SK-N-SH treated with all-trans-retinoic acid at 6 μM for 48 hours (cell line): ENCODE measurements at regions not wholly inside any gene's neighbourhood (a gene's known extent, or its start where the extent isn't known, plus 50 kb on each side); places are given as distances from the start of the nearest gene placed in this dataset.

Experiments used
- ATAC-seq: fragments of 200-7000 bp; cut with Tn5 transposase; 3 replicates; pipeline ENCODE4 v1.9.1; 2020; ENCODE audit warnings: mild to moderate bottlenecking, moderate library complexity
- ARNTL ChIP-seq: fragments of 450-650 bp; formaldehyde crosslinking; IDR thresholded peaks from 2 replicates; pipeline ENCODE4 v1.5.0; 2020; ENCODE audit warnings: low read depth, mild to moderate bottlenecking, moderate library complexity, borderline replicate concordance
- BACH2 ChIP-seq: fragments of 250-450 bp; sonication (Bioruptor Pico); IDR thresholded peaks from 2 replicates; pipeline ENCODE4 v1.9.0; 2021; ENCODE audit warnings: mild to moderate bottlenecking, borderline replicate concordance
- CSDC2 ChIP-seq: fragments of 250-450 bp; sonication (Bioruptor Pico); IDR thresholded peaks from 2 replicates; pipeline ENCODE4 v1.5.0; 2020; ENCODE audit warnings: mild to moderate bottlenecking, moderate library complexity
- ESRRG ChIP-seq: fragments of 250-450 bp; sonication (Bioruptor Pico); IDR thresholded peaks from 2 replicates; pipeline ENCODE4 v1.6.1; 2021; ENCODE audit warnings: mild to moderate bottlenecking
- GLIS3 ChIP-seq: fragments of 250-450 bp; sonication (Bioruptor Pico); IDR thresholded peaks from 2 replicates; pipeline ENCODE4 v1.5.0; 2020; ENCODE audit warnings: mild to moderate bottlenecking, moderate library complexity
- ISL1 ChIP-seq: fragments of 250-450 bp; sonication (Bioruptor Pico); IDR thresholded peaks from 2 replicates; pipeline ENCODE4 v2.1.2; 2022; ENCODE audit warnings: mild to moderate bottlenecking, moderate library complexity
- PPARA ChIP-seq: fragments of 250-450 bp; sonication (Bioruptor Pico); IDR thresholded peaks from 2 replicates; pipeline ENCODE4 v1.5.0; 2020; ENCODE audit warnings: mild to moderate bottlenecking, borderline replicate concordance
- RARB ChIP-seq: fragments of 250-450 bp; sonication (Bioruptor Pico); IDR thresholded peaks from 2 replicates; pipeline ENCODE4 v1.8.0; 2021; ENCODE audit warnings: mild to moderate bottlenecking, moderate library complexity
- SNAI2 ChIP-seq: fragments of 250-450 bp; sonication (Bioruptor Pico); IDR thresholded peaks from 2 replicates; pipeline ENCODE4 v1.5.0; 2020; ENCODE audit warnings: mild to moderate bottlenecking, moderate library complexity
- TCF4 ChIP-seq: fragments of 250-450 bp; sonication (Bioruptor Pico); IDR thresholded peaks from 2 replicates; pipeline ENCODE4 v1.8.0; 2021; ENCODE audit warnings: mild to moderate bottlenecking, moderate library complexity, borderline replicate concordance
- TOX ChIP-seq: fragments of 250-450 bp; sonication (Bioruptor Pico); IDR thresholded peaks from 2 replicates; pipeline ENCODE4 v1.8.0; 2021; ENCODE audit warnings: mild to moderate bottlenecking, moderate library complexity, borderline replicate concordance
- ZC3H10 ChIP-seq: fragments of 250-450 bp; sonication (Bioruptor Pico); IDR thresholded peaks from 2 replicates; pipeline ENCODE4 v1.5.1; 2021; ENCODE audit warnings: mild to moderate bottlenecking, moderate library complexity
- ZFP3 ChIP-seq: fragments of 250-450 bp; sonication (Bioruptor Pico); IDR thresholded peaks from 2 replicates; pipeline ENCODE4 v1.5.0; 2020; ENCODE audit warnings: mild to moderate bottlenecking, moderate library complexity
- ZFP30 ChIP-seq: fragments of 450-650 bp; formaldehyde crosslinking; IDR thresholded peaks from 2 replicates; pipeline ENCODE4 v1.5.0; 2022; ENCODE audit warnings: mild to moderate bottlenecking, moderate library complexity
- ZNF565 ChIP-seq: fragments of 450-650 bp; formaldehyde crosslinking; conservative IDR thresholded peaks from 2 replicates; pipeline ENCODE4 v1.5.0; 2020; ENCODE audit warnings: low read depth, mild to moderate bottlenecking, moderate library complexity
- ZNF70 ChIP-seq: fragments of 450-650 bp; formaldehyde crosslinking; IDR thresholded peaks from 2 replicates; pipeline ENCODE4 v1.5.0; 2020; ENCODE audit warnings: mild to moderate bottlenecking, moderate library complexity
- ZNF8 ChIP-seq: fragments of 450-650 bp; formaldehyde crosslinking; IDR thresholded peaks from 2 replicates; pipeline ENCODE4 v1.5.0; 2020; ENCODE audit warnings: mild to moderate bottlenecking, moderate library complexity
- TF ChIP-seq, protein P1 (sequence below): fragments of 250-450 bp; sonication (Bioruptor Pico); IDR thresholded peaks from 2 replicates; pipeline ENCODE4 v1.8.0; 2020; ENCODE audit warnings: mild to moderate bottlenecking, moderate library complexity, borderline replicate concordance
- TF ChIP-seq, protein P2 (sequence below): fragments of 250-450 bp; sonication (Bioruptor Pico); IDR thresholded peaks from 2 replicates; pipeline ENCODE4 v1.5.1; 2020; ENCODE audit warnings: low read depth, mild to moderate bottlenecking, moderate library complexity
- TF ChIP-seq, protein P3 (sequence below): fragments of 250-450 bp; sonication (Bioruptor Pico); IDR thresholded peaks from 2 replicates; pipeline ENCODE4 v1.5.1; 2021; ENCODE audit warnings: mild to moderate bottlenecking, moderate library complexity
- TF ChIP-seq, protein P4 (sequence below): fragments of 250-450 bp; sonication (Bioruptor Pico); IDR thresholded peaks from 2 replicates; pipeline ENCODE4 v1.5.0; 2020; ENCODE audit warnings: mild to moderate bottlenecking, moderate library complexity
- TF ChIP-seq, protein P5 (sequence below): fragments of 250-450 bp; sonication (Bioruptor Pico); IDR thresholded peaks from 2 replicates; pipeline ENCODE4 v1.8.0; 2021; ENCODE audit warnings: low read depth, mild to moderate bottlenecking, moderate library complexity, borderline replicate concordance

DNA sequence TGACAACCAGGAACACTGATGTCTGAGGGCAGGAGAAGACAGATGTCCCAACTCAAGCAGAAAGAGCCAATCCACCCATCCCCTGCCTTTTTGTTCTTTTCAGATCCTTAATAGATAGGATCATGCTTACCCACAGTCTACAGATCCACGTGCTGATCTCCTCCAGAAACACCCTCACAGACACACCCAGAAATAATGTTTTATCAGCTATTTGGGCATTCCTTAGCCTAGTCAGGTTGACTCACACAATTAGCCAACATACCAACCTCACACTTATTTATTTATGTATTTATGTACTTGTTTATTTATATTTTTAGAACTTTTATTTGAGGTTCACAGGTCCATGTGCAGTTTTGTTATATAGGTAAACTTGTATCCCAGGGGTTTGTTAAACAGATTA lies 151.5 kb upstream of the IL12B start (continued):
- TF ChIP-seq, protein P1, sequence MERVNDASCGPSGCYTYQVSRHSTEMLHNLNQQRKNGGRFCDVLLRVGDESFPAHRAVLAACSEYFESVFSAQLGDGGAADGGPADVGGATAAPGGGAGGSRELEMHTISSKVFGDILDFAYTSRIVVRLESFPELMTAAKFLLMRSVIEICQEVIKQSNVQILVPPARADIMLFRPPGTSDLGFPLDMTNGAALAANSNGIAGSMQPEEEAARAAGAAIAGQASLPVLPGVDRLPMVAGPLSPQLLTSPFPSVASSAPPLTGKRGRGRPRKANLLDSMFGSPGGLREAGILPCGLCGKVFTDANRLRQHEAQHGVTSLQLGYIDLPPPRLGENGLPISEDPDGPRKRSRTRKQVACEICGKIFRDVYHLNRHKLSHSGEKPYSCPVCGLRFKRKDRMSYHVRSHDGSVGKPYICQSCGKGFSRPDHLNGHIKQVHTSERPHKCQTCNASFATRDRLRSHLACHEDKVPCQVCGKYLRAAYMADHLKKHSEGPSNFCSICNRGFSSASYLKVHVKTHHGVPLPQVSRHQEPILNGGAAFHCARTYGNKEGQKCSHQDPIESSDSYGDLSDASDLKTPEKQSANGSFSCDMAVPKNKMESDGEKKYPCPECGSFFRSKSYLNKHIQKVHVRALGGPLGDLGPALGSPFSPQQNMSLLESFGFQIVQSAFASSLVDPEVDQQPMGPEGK: no peak
- TF ChIP-seq, all 23 proteins: peak for 0

DNA sequence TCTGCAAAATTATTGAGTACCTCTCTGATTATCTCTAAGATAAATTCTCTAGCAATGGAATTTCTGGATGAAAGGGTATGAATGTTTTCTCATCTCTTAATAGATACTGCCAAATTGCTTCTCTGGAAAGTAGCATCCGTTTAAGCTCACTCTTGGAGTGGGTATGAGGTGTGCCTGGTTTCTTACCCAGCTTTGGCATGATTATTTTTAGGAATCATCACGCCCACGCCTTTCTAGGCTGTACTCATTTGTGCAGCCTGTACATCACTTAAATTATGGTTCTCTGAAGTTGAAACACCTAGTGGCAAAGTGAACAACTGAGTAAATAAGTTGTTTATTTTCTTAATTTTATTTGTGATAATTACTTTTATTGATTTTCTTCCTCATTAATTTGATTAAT lies 156.5 kb upstream of the IL12B start:
- ATAC-seq: no peak

DNA sequence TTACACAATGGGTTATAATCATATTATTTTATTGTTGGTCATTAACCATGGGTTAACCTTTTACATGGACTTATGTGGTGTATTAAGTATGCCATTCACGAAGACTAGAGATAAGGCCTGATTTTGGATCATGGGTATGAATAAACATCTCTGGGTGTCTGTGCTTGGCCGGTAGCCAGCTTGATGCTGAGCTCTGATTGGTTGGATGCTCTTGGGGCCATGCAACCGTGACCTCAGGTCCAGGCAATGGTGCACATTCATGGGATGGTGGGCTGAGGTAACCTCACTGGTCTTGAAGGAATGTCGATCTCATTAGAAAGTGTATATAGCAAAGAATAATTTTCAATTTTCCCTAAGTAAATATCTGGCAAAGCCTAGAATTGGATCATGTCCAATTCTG lies 158.2 kb upstream of the IL12B start:
- no peak for ATAC-seq
- no peak for TF ChIP-seq ARNTL (CRISPR knock-in tag)
- TF ChIP-seq TCF4 (CRISPR knock-in tag): no peak

More for the DNA sequence above, 156.5 kb upstream of the IL12B start:
- TF ChIP-seq ZC3H10 (CRISPR knock-in tag): no peak
- no peak for TF ChIP-seq ZFP3 (CRISPR knock-in tag)
- TF ChIP-seq ZNF70 (CRISPR knock-in tag): no peak
- TF ChIP-seq RARB (CRISPR knock-in tag): no peak
- TF ChIP-seq, protein P2, sequence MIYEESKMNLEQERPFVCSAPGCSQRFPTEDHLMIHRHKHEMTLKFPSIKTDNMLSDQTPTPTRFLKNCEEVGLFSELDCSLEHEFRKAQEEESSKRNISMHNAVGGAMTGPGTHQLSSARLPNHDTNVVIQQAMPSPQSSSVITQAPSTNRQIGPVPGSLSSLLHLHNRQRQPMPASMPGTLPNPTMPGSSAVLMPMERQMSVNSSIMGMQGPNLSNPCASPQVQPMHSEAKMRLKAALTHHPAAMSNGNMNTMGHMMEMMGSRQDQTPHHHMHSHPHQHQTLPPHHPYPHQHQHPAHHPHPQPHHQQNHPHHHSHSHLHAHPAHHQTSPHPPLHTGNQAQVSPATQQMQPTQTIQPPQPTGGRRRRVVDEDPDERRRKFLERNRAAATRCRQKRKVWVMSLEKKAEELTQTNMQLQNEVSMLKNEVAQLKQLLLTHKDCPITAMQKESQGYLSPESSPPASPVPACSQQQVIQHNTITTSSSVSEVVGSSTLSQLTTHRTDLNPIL: no peak
- no peak for TF ChIP-seq BACH2 (CRISPR knock-in tag)
- no peak for TF ChIP-seq ZFP30 (CRISPR knock-in tag)
- TF ChIP-seq, protein P3, sequence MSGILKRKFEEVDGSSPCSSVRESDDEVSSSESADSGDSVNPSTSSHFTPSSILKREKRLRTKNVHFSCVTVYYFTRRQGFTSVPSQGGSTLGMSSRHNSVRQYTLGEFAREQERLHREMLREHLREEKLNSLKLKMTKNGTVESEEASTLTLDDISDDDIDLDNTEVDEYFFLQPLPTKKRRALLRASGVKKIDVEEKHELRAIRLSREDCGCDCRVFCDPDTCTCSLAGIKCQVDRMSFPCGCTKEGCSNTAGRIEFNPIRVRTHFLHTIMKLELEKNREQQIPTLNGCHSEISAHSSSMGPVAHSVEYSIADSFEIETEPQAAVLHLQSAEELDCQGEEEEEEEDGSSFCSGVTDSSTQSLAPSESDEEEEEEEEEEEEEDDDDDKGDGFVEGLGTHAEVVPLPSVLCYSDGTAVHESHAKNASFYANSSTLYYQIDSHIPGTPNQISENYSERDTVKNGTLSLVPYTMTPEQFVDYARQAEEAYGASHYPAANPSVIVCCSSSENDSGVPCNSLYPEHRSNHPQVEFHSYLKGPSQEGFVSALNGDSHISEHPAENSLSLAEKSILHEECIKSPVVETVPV (CRISPR knock-in tag): no peak
- TF ChIP-seq ZNF8 (CRISPR knock-in tag): no peak
- TF ChIP-seq ZNF565 (CRISPR knock-in tag): no peak
- no peak for TF ChIP-seq PPARA (CRISPR knock-in tag)
- no peak for TF ChIP-seq ISL1
- no peak for TF ChIP-seq GLIS3 (CRISPR knock-in tag)
- TF ChIP-seq TOX (CRISPR knock-in tag): no peak
- no peak for TF ChIP-seq SNAI2
- no peak for TF ChIP-seq CSDC2 (CRISPR knock-in tag)
- TF ChIP-seq, protein P1: no peak

DNA sequence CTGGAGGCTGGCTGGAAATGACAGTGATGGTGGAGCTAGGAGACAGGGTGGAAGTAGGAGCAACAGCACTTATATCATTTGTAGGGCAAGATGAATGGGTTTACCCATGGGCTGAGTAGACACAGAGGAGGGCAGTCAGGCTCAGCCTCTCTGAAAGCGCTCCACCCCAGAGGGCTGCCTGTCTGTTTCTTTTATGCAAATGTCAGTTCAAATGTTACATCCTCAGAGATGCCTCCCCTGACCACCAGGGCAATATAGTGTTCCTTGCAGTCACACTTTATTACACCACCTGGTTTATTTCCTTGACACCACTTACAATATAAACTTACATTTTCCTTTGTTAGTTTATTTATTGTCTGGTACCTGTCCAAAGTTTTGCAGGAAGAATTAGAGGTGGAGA lies 159.5 kb upstream of the IL12B start:
- no peak for ATAC-seq
- TF ChIP-seq ISL1 (no peak), ZNF70 (CRISPR knock-in tag) (no peak), ZFP30 (CRISPR knock-in tag) (no peak), ZNF8 (CRISPR knock-in tag) (no peak), CSDC2 (CRISPR knock-in tag) (no peak), ESRRG (CRISPR knock-in tag) (no peak), GLIS3 (CRISPR knock-in tag) (no peak), ARNTL (CRISPR knock-in tag) (no peak), PPARA (CRISPR knock-in tag) (no peak), ZNF565 (CRISPR knock-in tag) (no peak), ZFP3 (CRISPR knock-in tag) (no peak), ZC3H10 (CRISPR knock-in tag) (no peak), BACH2 (CRISPR knock-in tag) (no peak), TCF4 (CRISPR knock-in tag) (no peak)
- TF ChIP-seq, protein P4, sequence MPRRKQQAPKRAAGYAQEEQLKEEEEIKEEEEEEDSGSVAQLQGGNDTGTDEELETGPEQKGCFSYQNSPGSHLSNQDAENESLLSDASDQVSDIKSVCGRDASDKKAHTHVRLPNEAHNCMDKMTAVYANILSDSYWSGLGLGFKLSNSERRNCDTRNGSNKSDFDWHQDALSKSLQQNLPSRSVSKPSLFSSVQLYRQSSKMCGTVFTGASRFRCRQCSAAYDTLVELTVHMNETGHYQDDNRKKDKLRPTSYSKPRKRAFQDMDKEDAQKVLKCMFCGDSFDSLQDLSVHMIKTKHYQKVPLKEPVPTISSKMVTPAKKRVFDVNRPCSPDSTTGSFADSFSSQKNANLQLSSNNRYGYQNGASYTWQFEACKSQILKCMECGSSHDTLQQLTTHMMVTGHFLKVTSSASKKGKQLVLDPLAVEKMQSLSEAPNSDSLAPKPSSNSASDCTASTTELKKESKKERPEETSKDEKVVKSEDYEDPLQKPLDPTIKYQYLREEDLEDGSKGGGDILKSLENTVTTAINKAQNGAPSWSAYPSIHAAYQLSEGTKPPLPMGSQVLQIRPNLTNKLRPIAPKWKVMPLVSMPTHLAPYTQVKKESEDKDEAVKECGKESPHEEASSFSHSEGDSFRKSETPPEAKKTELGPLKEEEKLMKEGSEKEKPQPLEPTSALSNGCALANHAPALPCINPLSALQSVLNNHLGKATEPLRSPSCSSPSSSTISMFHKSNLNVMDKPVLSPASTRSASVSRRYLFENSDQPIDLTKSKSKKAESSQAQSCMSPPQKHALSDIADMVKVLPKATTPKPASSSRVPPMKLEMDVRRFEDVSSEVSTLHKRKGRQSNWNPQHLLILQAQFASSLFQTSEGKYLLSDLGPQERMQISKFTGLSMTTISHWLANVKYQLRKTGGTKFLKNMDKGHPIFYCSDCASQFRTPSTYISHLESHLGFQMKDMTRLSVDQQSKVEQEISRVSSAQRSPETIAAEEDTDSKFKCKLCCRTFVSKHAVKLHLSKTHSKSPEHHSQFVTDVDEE (CRISPR knock-in tag): no peak
- TF ChIP-seq, protein P3 (CRISPR knock-in tag): no peak
- TF ChIP-seq, protein P5, sequence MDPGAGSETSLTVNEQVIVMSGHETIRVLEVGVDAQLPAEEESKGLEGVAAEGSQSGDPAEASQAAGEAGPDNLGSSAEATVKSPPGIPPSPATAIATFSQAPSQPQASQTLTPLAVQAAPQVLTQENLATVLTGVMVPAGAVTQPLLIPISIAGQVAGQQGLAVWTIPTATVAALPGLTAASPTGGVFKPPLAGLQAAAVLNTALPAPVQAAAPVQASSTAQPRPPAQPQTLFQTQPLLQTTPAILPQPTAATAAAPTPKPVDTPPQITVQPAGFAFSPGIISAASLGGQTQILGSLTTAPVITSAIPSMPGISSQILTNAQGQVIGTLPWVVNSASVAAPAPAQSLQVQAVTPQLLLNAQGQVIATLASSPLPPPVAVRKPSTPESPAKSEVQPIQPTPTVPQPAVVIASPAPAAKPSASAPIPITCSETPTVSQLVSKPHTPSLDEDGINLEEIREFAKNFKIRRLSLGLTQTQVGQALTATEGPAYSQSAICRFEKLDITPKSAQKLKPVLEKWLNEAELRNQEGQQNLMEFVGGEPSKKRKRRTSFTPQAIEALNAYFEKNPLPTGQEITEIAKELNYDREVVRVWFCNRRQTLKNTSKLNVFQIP (CRISPR knock-in tag): no peak
- TF ChIP-seq, protein P2: no peak
